HG02981 (cell line): ENCODE measurements at regions not wholly inside any gene's neighbourhood (a gene's known extent, or its start where the extent isn't known, plus 50 kb on each side); places are given as distances from the start of the nearest gene placed in this dataset.
"Not testable (repeated sequence)": the region's sequence is repeated elsewhere in the genome, so short reads cannot be mapped to it uniquely, and the experiment has no call there.

Source experiments
- ATAC-seq: cut with Tn5 transposase; IDR thresholded peaks from one replicate; pipeline ENCODE4 v1.9.1; 2021; ENCODE audit warnings: mild to moderate bottlenecking, moderate library complexity; ENCODE audit not compliant: unreplicated experiment

DNA sequence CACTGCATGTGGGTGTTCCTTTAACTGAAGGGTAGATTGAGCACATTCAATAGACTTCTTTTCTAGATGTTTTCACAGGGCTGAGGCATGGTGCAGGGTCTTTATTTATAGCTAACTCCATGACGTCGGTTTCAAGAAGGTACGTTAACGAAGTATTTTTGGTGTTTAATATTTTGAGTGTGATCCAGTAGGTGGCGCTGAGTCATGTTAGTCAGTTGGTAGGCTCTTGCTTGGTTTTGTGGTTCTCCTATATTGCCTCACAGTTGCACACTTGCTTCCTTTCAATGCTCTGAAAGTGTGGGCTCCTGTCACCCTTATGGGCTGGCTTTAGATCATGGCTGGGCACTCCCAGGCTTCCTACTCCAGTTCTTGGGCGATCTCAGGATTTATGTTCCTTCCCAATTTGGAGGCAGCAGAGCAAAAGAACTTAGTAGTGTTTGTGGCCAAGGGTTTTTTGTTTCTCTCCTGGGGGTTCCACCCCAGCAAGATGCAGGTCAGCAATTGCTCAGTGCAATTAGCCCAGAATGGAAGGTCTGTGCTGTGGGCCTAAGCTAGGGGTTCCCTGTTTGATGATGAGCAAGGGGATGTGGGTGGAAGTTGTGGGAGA lies 471.6 kb upstream of the FOXG1 start:
- no peak for ATAC-seq

DNA sequence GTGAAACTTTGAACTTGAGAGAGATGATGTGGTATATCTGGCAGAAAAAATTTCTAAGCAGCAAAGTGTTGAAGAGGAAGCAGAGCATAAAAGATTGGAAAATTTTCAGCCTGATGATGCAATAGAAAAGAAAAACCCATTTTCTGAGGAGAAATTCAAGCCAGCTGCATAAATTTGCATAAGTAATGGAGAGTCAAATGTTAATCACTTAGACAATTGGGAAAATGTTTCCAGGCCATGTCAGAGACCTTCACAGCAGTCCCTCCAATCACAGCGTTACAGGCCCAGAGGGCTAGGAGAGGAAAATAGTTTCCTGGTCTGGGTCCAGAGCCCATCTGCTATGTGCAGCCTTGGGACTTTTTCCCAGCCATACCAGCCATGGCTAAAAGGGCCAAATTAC lies 469.0 kb upstream of the FOXG1 start:
- no peak for ATAC-seq

DNA sequence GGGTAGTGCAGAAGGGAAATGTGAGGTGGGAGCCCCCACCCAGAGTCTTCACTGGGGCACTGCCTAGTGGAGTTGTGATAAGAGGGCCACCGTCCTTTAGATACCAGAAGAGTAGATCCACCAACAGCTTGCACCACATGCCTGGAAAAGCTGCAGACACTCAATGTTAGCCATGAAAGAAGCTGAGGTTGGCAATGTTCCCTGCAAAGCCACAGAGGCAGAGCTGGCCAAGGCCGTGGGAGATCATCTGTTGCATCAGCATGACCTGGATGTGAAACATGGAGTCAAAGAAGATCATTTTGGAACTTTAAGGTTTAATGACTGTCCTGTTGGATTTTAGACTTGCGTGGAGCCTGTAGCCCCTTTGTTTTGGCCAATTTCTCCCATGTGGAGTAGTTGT lies 468.4 kb upstream of the FOXG1 start:
- no peak for ATAC-seq

DNA sequence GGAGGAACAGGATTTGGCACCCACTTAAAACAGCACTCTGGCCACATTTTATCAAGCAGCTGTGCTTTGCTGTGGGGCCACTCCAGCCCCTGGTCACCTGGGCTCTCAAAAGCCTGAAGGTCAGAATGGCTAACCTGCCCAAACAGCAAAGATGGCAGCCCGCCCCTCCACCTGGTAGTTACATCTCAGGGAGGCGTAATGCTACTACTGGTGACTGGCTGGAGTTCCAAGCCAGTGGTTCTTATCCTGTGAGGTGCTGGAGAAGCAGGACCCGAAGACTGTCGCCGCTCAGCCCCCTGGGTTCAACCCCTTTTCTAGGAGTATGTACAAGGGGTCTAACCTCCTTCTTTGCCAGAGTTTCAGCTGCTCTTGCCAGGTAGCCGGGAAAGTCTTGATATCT lies 467.4 kb upstream of the FOXG1 start:
- no peak for ATAC-seq

DNA sequence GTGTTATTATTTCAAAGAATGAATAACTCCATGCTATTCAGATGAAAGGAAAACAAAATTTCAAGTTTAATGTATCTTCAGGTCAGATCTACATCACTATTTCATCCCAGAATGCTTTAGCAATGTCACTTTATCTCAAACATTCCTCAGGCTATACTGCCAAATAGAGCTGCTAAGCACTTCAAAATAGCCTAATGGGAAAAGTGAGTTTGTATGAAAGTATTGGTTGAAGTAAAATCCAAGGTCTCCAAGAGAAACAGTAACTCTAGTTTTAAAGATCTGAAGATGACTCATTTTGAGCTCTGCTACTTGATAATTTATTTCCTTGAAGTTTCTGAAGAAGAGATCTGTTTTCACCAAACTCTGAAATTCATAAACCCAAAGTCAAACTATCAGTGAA lies 466.2 kb upstream of the FOXG1 start:
- ATAC-seq: no peak

DNA sequence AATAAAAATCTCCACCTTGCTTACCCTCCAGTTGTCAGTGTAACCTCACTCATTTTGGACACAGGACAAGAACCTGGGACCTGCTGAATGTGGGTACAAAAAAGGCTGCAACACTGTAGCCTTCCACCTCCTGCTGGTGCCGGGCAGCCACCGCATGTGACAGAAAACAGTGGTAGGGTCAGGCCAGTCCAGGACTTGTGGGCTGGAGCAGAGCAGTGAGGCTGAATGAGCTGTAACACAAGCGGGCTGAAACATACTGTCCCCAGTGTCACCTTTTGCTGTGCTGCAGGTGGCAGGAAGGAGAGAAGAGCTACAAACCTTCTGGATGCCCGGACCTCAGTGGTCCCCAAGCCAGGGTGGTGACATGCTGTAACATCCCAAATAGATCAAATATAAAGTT lies 465.4 kb upstream of the FOXG1 start:
- no peak for ATAC-seq

DNA sequence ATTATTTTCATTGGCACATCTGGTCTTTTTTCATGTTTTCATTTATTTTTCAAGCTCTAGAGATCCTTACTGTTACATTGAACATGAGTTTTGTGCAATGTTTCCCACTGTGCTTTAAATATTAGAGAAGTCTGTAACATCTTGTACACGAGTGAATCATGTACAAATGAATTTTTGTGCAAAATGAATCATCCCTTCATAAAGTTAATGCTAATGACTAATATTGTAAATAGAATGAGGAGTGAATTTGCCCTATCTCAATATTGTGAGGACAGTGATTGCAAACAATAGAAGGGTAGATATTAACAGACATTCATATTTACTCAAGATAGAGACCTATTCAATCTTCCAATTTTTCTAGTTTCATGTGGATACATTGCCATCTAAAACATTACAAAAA lies 463.3 kb upstream of the FOXG1 start:
- ATAC-seq: no peak

DNA sequence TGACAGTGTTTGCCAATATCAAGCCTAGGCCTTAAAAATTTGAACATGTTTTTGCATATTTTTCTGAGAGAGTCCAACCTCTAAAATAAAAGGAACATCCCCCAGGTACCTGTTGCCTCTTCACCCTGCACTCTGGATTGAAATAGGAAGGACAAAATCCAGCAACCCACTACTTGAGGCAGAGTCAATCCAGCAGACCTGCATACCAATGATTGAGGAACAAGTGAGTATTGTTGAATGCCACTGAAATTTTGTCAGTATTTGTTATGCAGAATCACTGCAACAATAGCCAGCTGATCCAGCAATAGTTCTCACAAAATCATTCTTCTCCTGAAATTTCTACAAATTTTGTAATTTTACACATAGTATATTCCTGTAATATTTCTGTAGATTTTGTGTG lies 460.6 kb upstream of the FOXG1 start:
- no peak for ATAC-seq

DNA sequence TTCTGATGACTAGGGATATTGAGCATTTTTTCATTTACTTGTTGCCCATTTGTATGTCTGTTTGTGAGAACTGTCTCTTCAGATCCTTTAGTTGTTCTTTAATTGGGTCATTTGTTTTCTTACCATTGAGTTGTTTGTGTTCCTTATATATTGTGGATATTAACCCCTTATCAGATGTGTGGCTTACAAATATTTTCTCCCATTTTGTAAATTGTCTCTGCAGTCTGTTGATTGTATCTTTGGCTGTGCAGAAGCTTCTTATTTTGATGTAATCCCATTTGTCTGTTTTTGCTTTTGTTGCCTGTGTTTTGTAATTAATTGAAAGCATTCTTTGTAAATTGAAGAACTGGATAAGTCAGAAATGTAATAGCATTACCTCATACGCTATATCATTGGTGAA lies 459.1 kb upstream of the FOXG1 start:
- ATAC-seq: no peak

DNA sequence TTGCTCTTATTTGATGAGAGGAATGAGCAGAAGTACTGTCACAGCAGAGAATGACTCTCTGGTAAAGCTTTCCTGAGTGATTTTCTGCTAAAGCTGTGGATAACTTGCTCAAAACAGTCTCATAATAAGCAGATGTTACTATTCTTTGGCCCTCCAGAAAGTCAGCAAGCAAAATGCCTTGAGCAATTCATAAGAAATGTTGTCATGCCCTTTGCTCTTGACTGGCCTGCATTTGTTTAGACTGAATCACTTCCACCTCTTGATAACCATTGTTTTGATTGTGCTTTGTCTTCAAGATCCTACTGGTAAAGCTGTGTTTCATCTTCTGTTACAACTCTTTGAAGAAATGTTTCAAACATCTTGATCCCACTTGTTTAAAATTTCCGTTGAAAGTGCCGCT lies 457.9 kb upstream of the FOXG1 start:
- no peak for ATAC-seq

DNA sequence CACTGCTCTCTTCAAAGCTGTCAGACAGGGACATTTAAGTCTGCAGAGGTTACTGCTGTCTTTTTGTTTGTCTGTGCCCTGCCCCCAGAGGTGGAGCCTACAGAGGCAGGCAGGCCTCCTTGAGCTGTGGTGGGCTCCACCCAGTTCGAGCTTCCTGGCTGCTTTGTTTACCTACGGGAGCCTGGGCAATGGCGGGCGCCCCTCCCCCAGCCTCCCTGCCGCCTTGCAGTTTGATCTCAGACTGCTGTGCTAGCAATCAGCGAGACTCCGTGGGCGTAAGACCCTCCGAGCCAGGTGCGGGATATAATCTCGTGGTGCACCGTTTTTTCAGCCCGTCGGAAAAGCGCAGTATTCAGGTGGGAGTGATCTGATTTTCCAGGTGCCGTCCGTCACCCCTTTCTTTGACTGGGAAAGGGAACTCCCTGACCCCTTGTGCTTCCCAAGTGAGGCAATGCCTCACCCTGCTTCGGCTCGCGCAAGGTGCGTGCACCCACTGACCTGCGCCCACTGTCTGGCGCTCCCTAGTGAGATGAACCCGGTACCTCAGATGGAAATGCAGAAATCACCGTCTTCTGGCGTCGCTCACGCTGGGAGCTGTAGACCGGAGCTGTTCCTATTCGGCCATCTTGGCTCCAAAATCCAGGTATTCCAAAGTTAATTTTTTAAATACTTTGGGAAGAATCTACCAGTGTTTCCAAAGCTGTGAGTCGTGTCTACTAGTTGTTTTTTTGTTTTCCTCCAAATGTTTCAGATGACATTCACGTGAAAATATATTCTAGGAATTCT lies 448.5 kb upstream of the FOXG1 start:
- not testable (repeated sequence) for ATAC-seq

DNA sequence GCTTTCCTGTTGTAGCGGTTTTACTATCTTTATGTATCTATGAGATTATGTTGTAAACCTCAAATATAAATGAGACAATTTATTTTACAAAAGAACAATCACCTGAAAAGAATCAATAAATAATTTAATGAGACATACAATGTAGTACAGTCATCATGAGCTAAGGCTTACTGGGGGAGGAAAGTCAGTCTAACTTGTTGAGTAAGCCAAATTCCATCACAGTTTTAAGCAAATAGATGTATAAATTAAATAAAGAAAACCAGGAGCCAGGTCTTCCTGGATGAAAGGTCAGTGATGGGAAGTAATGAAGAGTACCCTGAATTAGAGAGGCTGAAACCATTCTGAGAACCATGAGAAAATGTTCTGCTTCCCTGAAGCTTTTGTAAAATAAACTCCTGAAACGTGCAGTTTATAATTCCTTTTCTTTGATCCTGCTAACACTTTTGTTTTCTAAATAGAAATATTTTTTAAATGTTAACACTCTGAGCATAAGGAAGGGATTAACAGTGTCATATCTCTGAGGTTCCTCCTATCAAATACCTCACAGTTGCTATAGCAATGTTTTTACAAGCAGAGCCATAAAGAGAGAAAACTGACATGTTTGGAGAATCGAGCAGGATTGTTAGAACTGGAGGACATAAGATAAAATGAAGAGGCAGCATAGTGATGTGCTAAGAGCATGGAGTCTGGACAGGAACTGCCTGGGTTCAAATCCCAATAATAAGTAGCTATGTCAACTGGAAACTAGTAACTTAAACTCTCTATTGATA lies 444.9 kb upstream of the FOXG1 start:
- no peak for ATAC-seq

DNA sequence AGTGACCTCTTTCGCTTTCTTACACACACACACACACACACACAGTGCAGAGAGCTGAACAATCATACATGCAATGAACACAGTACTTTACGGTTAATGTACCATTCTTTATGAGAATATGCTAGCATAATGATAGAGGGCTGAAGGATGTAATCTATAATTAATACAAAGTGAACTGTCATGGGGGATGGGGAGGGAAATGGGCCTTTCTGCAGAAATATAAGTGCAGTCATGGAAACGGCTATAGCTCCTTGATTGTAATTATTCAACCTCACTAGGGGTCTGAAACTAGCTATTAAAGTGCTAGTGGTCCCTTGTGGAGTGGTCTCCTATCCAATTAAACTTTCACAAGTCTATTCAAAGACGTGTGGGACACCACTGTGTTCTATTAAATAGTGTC lies 443.2 kb upstream of the FOXG1 start:
- ATAC-seq: no peak

DNA sequence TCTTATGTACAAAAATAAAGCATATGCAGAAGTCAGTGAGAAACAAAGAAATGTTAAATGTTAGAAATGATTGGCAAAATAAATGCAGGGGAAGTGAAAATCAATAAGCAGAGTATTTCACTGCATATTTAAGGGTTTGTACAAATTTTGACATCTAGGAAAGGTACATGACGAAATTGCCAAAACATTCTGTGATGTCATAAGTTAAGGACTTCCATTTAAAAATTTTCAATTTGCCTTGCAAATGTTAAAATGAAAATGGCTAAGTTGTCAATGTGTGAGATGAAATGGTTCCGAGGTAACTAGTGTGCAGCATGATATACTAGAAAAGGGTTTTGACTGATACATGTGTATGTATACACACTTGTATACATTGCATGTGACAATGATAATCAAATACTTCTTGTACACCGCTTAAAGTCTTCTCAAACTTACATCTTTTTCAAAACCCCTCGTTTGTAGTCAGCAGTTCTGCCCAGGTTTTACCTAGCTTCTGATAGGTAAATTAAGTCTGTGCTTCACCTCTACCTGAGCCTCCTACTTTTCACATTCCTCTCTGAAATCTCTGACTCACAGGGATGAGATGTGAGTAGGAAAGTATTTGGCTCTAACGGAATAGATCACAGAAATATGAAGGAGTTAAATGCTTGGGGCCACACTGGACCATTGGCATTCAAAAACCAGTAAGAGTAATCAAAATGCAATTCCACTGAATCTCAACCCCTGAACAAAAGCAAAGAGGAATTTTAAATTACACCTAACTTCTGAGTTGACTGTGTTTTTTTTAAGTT lies 442.4 kb upstream of the FOXG1 start:
- ATAC-seq: no peak

DNA sequence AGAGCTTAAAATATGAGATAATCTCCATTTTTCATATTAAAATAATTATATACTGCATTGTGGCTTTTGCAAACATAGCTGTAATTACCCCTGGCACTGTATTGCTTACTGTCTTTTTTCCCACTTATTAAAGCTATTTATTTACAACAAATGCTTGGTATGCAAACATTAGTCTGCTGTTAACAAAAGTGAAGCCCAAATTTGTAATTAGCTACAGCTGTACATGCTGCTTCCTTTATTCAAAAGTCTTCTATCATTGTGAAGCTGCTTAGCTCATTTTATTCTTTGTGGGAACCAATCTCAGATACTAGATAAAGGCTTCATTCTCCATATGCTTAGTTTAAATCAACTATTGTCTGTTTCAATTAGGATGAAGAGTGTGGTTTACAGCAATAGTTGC lies 425.8 kb upstream of the FOXG1 start:
- ATAC-seq: no peak

DNA sequence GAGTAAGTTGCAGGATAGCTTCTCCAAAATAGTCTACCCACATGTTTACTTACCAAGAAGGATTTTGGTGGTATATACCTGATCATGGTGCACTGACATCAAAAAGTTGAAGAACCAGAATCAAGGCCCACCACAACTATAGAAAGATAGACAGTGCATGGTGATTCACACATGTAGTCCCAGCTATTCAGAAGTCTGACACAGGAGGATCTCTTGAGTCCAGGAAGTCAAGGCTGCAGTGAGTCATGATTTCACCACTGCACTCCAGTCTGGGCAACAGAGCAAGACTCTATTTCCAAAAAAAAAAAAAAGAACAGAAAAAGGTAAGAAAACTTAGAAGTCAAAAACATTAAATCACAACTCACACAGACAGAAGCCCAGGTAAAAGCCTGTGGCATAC lies 422.2 kb upstream of the FOXG1 start:
- no peak for ATAC-seq

DNA sequence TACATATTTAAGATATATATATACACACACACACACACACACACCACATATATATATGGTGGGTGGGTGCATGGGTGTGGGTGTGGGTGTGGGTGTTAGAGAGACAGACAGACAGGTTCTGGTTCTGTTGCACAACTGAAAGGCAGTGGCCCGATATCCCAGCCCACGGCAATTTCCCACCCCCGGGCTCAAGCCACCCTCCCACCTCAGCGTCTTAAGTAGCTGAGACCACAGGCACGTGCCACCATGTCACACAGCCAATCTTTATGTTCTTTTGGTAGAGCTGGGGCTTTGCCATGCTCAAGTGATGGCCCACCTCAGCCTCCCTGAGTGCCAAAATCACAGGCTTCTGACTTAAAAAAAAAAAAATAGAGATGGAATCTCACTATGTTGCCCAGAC lies 417.8 kb upstream of the FOXG1 start:
- ATAC-seq: no peak

DNA sequence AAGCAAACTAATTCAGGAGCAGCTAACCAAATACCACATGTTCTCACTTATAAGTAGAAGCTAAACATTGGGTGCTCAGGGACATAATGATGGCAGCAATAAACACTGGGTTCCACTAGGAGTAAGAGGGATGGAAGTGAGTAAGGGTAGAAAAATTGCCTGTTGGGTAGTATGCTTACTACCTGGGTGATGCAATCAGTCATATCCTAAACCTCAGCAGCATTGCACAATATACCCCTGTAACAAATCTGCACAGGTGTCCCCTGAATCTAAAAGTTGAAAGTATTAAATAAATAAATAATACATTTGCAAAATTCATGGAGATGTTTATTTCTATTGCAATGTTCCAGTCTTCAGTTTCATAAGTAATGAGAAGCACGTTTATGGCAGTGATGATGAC lies 409.8 kb upstream of the FOXG1 start:
- ATAC-seq: no peak

DNA sequence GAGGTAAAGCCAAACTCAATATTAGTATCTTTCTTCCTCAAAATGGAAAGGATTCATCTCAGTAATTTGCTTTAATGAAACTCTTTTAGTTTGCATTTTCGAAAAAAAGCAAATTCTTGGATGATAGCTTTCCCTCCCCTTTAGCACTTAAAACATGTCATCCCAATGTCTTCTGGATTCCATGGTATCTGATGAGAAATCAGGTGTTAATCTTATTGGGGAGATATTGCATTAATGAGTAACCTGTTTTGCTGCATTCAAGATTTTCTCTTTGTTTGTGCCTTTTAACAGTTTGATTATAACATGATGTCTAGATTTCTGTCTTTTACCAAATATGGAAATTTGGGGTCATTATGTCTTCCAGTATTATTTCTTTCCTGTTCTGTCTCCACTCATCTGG lies 405.1 kb upstream of the FOXG1 start:
- no peak for ATAC-seq

DNA sequence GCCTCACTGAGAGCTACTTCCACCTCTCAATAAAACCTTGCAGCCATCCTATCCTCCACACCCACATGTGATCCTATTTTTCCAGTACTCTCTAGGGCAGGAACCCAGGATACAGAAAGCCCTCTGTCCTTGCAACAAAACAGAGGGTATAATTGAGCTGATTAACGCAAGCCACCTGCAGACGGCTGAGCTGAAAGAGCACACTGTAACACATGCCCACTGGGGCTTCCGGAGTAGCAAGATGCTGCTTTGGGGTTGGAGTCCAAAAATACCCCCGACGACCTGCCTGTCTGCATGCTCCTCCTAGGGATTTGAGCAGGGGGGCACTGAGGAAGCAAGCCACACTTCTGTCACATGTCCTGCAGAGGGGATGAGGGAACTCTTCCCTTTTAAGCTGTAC lies 401.1 kb upstream of the FOXG1 start:
- ATAC-seq: no peak

DNA sequence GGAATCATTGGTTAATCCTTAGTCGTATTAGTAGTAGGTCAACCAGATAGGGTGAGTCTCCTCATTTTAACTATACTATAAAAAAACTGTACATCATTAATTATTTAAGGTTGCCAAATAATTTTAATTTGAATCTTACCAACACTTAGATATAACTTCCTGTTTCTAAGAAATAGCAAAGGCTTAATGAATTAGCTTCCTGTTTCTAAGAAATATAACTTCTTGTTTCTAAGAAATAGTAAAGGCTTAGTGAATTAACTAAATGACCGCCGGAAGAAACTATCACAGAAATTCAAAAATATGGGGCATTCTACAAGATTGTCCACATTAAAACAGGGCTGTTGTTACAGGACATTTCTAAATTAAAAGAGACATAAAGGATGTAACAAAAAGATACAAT lies 392.9 kb upstream of the FOXG1 start:
- no peak for ATAC-seq
